Stimulated activated naive CD8-positive, alpha-beta T cell treated with anti-CD3 and anti-CD28 coated beads, Interleukin-15, Interleukin-2, amounts not matched to agents 100 ng/mL and 50 ng/mL, for 24 hours (primary cell): ENCODE measurements at regions not wholly inside any gene's neighbourhood (a gene's known extent, or its start where the extent isn't known, plus 50 kb on each side); places are given as distances from the start of the nearest gene placed in this dataset.

Experiments
- H3K27ac Mint-ChIP-seq: one replicate; pipeline ENCODE4 v1.8.0; 2021; ENCODE audit warnings: mild to moderate bottlenecking, mixed read lengths
- H3K27me3 Mint-ChIP-seq: one replicate; pipeline ENCODE4 v1.8.0; 2021; ENCODE audit warnings: mixed read lengths
- H3K36me3 Mint-ChIP-seq: one replicate; pipeline ENCODE4 v1.8.0; 2021; ENCODE audit warnings: low read depth, mixed read lengths
- H3K4me1 Mint-ChIP-seq: one replicate; pipeline ENCODE4 v1.8.0; 2021; ENCODE audit warnings: low read depth, mixed read lengths
- H3K4me3 Mint-ChIP-seq: one replicate; pipeline ENCODE4 v1.8.0; 2021; ENCODE audit warnings: mild to moderate bottlenecking, mixed read lengths
- H3K9me3 Mint-ChIP-seq: one replicate; pipeline ENCODE4 v1.8.0; 2021; ENCODE audit warnings: mixed read lengths

- peaks cover 16% of the 10 kb centered on the region for H3K9me3 Mint-ChIP-seq
- H3K4me3 Mint-ChIP-seq, result no peak overlapping the region
- H3K4me1 Mint-ChIP-seq, result no peaks in the 10 kb centered on the region
- no peak overlapping the region for H3K27ac Mint-ChIP-seq
- H3K36me3 Mint-ChIP-seq, result no peaks in the 10 kb centered on the region
- H3K27me3 Mint-ChIP-seq, result no peaks in the 10 kb centered on the region
Measured at GRCh38 chr4:19700992-19701391, 550.7 kb upstream of the SLIT2 start.

GRCh38 chr4:19698961-19699360 lies 552.7 kb upstream of the SLIT2 start:
- Mint-ChIP-seq H3K4me3 (no peak overlapping the region), H3K27ac (no peak overlapping the region), H3K36me3 (no peaks in the 10 kb centered on the region), H3K4me1 (no peaks in the 10 kb centered on the region), H3K9me3 (peaks cover 14% of the 10 kb centered on the region), H3K27me3 (no peaks in the 10 kb centered on the region)

GRCh38 chr4:19694812-19695211 lies 556.9 kb upstream of the SLIT2 start:
- Mint-ChIP-seq H3K36me3 (no peaks in the 10 kb centered on the region), H3K27ac (no peak overlapping the region), H3K4me3 (no peak overlapping the region), H3K9me3 (peaks cover 21% of the 10 kb centered on the region), H3K4me1 (no peaks in the 10 kb centered on the region), H3K27me3 (no peaks in the 10 kb centered on the region)

GRCh38 chr4:19693936-19694570 lies 557.7 kb upstream of the SLIT2 start:
- no peaks in the 10 kb centered on the region for H3K4me1 Mint-ChIP-seq
- no peaks in the 10 kb centered on the region for H3K27me3 Mint-ChIP-seq
- H3K9me3 Mint-ChIP-seq, result peaks cover 21% of the 10 kb centered on the region
- H3K36me3 Mint-ChIP-seq, result no peaks in the 10 kb centered on the region
- no peak overlapping the region for H3K27ac Mint-ChIP-seq
- no peak overlapping the region for H3K4me3 Mint-ChIP-seq

GRCh38 chr4:19689511-19689910 lies 562.2 kb upstream of the SLIT2 start:
- Mint-ChIP-seq H3K36me3 (no peaks in the 10 kb centered on the region), H3K27me3 (no peaks in the 10 kb centered on the region)

GRCh38 chr4:19686456-19686855 lies 565.2 kb upstream of the SLIT2 start:
- no peak overlapping the region for H3K4me3 Mint-ChIP-seq
- peaks cover 18% of the 10 kb centered on the region for H3K9me3 Mint-ChIP-seq
- H3K4me1 Mint-ChIP-seq, result no peaks in the 10 kb centered on the region
- no peaks in the 10 kb centered on the region for H3K27me3 Mint-ChIP-seq
- no peak overlapping the region for H3K27ac Mint-ChIP-seq
- no peaks in the 10 kb centered on the region for H3K36me3 Mint-ChIP-seq

More at GRCh38 chr4:19689511-19689910, 562.2 kb upstream of the SLIT2 start:
- no peak overlapping the region for H3K4me3 Mint-ChIP-seq
- H3K4me1 Mint-ChIP-seq, result no peaks in the 10 kb centered on the region
- H3K27ac Mint-ChIP-seq, result no peak overlapping the region
- H3K9me3 Mint-ChIP-seq, result peaks cover 14% of the 10 kb centered on the region

- no peak overlapping the region for H3K27ac Mint-ChIP-seq
- no peak overlapping the region for H3K4me3 Mint-ChIP-seq
- no peaks in the 10 kb centered on the region for H3K36me3 Mint-ChIP-seq
- H3K4me1 Mint-ChIP-seq, result no peaks in the 10 kb centered on the region
- H3K27me3 Mint-ChIP-seq, result no peaks in the 10 kb centered on the region
- H3K9me3 Mint-ChIP-seq, result peaks cover 13% of the 10 kb centered on the region
Measured at GRCh38 chr4:19684084-19684483, 567.6 kb upstream of the SLIT2 start.

GRCh38 chr4:19683426-19683825 lies 568.3 kb upstream of the SLIT2 start:
- Mint-ChIP-seq H3K27ac (no peak overlapping the region), H3K27me3 (no peaks in the 10 kb centered on the region), H3K4me1 (no peaks in the 10 kb centered on the region), H3K36me3 (no peaks in the 10 kb centered on the region), H3K9me3 (peaks cover 13% of the 10 kb centered on the region), H3K4me3 (no peak overlapping the region)

GRCh38 chr4:19677211-19677610 lies 574.5 kb upstream of the SLIT2 start:
- H3K4me3 Mint-ChIP-seq, result no peak overlapping the region
- no peaks in the 10 kb centered on the region for H3K4me1 Mint-ChIP-seq
- H3K27me3 Mint-ChIP-seq, result no peaks in the 10 kb centered on the region
- no peak overlapping the region for H3K27ac Mint-ChIP-seq
- no peaks in the 10 kb centered on the region for H3K36me3 Mint-ChIP-seq
- peaks cover 15% of the 10 kb centered on the region for H3K9me3 Mint-ChIP-seq

GRCh38 chr4:19675172-19675811 lies 576.4 kb upstream of the SLIT2 start:
- no peak overlapping the region for H3K27ac Mint-ChIP-seq
- no peak overlapping the region for H3K4me3 Mint-ChIP-seq
- no peaks in the 10 kb centered on the region for H3K4me1 Mint-ChIP-seq
- peaks cover 16% of the 10 kb centered on the region for H3K9me3 Mint-ChIP-seq
- no peaks in the 10 kb centered on the region for H3K27me3 Mint-ChIP-seq
- no peaks in the 10 kb centered on the region for H3K36me3 Mint-ChIP-seq

- no peak overlapping the region for H3K4me3 Mint-ChIP-seq
- H3K27me3 Mint-ChIP-seq, result no peaks in the 10 kb centered on the region
- H3K9me3 Mint-ChIP-seq, result peaks cover 22% of the 10 kb centered on the region
- H3K36me3 Mint-ChIP-seq, result no peaks in the 10 kb centered on the region
- no peaks in the 10 kb centered on the region for H3K4me1 Mint-ChIP-seq
- H3K27ac Mint-ChIP-seq, result no peak overlapping the region
Measured at GRCh38 chr4:19659101-19659500, 592.6 kb upstream of the SLIT2 start.

GRCh38 chr4:19657856-19658255 lies 593.8 kb upstream of the SLIT2 start:
- Mint-ChIP-seq H3K27ac (no peak overlapping the region), H3K9me3 (peaks cover 22% of the 10 kb centered on the region), H3K4me1 (no peaks in the 10 kb centered on the region), H3K36me3 (no peaks in the 10 kb centered on the region), H3K4me3 (no peak overlapping the region), H3K27me3 (no peaks in the 10 kb centered on the region)

GRCh38 chr4:19655666-19656065 lies 596.0 kb upstream of the SLIT2 start:
- Mint-ChIP-seq H3K27ac (no peak overlapping the region), H3K36me3 (no peaks in the 10 kb centered on the region), H3K4me3 (no peak overlapping the region), H3K4me1 (no peaks in the 10 kb centered on the region), H3K27me3 (no peaks in the 10 kb centered on the region), H3K9me3 (peaks cover 22% of the 10 kb centered on the region)

- Mint-ChIP-seq H3K4me1 (no peaks in the 10 kb centered on the region), H3K27me3 (no peaks in the 10 kb centered on the region), H3K27ac (no peak overlapping the region), H3K36me3 (no peaks in the 10 kb centered on the region), H3K4me3 (no peak overlapping the region), H3K9me3 (peaks cover 27% of the 10 kb centered on the region)
Measured at GRCh38 chr4:19650903-19651864, 600.5 kb upstream of the SLIT2 start.

GRCh38 chr4:19645589-19645988 lies 606.1 kb upstream of the SLIT2 start:
- Mint-ChIP-seq H3K9me3 (peaks cover 40% of the 10 kb centered on the region), H3K4me3 (no peak overlapping the region), H3K36me3 (no peaks in the 10 kb centered on the region), H3K27me3 (no peaks in the 10 kb centered on the region), H3K4me1 (no peaks in the 10 kb centered on the region), H3K27ac (no peak overlapping the region)
